GM18498 (cell line): ENCODE measurements at regions not wholly inside any gene's neighbourhood (a gene's known extent, or its start where the extent isn't known, plus 50 kb on each side); places are given as distances from the start of the nearest gene placed in this dataset.

Experiments
- ATAC-seq: cut with Tn5 transposase; IDR thresholded peaks from one replicate; pipeline ENCODE4 v1.9.1; 2021; ENCODE audit warnings: mild to moderate bottlenecking, moderate library complexity; ENCODE audit not compliant: unreplicated experiment

DNA sequence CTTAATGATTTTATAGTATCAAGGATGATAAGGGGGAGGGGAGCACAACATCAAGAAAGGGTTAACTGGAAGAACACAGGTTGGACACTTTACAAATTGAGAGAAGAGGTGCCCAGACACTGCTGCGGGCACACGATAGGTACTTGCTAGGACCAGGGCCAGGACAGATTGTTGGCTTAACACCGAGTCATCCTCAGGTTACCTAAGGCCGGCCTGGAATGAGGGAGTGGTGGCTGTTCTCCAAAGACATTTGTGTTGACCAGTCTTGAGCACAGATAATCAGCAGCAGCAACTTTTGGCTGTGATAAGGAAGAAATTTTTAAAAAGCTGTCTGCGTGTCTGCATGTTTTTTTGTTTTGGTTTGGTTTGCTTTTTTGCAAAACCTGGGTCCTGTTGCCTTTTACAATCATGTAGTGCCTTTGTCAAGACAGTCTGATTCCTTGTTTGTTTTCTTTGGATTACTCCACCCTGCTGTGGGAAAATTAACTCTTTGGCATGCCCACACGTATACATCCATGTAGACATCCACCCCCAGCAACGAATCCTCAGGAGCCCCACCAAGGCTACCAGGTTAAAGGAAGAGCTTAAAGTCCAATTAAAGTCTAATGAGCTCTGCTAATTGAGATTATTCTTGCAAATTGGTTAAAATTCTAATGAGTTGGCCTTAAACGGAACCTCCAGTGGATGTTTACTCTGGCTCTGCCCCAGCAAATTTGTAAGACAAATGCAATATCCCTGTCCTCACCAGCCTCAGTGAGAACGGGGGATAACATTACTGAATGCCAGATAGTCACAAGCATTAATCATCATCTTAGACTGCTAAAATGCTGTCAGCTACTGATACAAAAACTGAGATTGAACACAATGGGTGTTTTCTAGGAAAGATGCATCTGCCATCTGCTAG is 382.3 kb downstream of the ACTL7B start:
- ATAC-seq: no peak

DNA sequence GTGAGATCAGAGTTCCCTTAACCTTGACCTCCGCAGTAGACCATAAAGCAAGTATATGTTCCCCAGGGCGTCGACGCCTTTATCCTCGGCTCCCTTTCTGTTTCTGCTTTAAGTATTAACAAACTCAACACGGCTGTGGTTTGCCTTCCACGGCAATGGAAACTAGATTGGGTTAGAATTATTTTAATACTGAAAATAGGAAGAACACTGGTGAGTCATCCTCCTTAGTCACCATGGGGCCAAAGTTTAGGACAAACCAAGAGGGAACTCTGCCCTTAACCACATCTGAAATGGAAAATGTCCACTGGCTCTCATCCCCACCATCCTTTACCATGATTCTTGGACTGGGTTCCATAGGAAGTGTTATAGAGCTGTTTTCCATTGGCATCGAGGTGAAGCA is 386.1 kb downstream of the ACTL7B start:
- ATAC-seq: no peak

DNA sequence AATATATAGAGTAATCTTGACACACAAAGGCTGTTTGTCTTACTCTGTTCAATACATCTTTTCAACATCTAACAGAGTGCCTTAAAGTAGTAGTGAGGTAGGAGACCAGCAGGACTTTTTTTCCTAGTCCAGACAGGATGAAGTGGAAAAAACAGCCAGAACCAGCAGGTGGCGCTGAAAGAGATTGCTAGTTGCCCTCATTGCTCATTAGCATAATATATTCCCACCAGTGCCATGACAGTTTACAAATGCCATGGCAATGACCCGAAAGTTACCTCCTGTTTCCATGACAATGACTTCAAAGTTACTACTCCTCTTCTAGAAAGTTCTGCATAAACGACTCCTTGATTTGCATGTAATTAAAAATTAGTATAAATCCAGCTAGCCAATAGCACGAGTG is 387.4 kb downstream of the ACTL7B start:
- peak; percentile 60 for ATAC-seq

DNA sequence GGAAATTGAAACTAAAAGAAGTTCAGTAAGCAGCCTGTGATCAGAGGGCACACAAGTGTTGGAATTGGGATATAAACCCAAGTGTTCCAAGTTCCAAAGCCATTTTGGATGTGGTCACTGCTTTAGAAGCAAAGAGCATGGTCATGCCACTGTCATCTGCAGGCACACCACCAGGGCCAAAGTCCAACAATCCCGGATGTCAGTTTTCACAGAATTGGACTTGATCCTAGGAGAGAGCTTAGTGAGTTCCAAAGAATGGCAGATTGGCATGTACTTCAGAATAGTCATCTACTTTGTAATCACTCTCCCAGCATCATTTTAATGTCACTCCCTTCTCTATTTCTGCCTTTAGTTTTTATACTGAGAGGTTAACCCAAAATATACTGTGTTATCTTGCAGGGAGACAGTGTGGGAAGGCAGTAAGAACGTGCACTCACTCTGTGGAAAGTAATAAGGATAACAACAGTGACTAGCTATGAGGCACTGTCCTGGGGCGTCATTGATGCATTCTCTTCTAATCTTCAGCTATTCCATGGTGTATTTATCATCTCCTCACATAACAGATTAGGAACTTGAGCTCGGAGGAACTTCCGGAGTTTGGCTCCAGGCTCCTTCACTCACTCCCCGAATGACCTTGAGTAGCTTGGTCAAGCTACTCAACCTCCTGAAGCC is 388.0 kb downstream of the ACTL7B start:
- no peak for ATAC-seq

DNA sequence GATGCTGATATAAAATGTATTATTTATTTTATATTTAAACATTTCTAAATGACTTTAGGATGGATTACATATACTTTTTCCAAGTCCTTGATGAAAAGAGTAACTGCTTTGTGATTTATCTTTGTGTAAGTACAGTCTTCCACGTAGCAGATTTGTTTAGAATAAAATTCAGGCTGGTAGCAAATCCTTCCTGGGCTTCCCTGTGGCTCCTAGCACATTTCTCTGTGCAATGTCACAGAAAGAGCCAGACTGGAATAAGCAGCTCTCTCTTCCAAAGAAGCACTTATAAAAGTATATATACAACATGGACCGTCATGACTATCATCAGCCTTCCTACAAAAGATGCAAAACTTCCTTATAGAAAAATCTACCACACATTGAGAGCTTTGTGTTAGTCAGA is 388.6 kb downstream of the ACTL7B start:
- no peak for ATAC-seq

DNA sequence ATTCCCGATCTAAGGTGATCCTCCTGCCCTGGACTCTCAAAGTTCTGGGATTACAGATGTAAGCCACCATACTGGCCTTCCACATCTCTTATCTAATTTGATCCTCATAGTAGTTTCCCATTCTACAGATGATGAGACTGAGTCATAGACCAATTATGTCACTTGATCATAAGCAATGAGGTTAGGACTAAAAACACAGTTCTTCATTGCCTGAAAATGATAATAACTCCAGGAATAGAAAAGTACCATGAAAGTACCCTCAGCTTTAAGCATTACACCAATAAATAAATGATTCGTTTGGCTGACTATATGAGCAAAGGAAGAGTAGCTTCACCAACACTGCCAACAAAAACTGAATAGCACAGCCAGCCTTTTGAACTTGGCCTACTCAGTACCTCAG is 389.5 kb downstream of the ACTL7B start:
- ATAC-seq: no peak

DNA sequence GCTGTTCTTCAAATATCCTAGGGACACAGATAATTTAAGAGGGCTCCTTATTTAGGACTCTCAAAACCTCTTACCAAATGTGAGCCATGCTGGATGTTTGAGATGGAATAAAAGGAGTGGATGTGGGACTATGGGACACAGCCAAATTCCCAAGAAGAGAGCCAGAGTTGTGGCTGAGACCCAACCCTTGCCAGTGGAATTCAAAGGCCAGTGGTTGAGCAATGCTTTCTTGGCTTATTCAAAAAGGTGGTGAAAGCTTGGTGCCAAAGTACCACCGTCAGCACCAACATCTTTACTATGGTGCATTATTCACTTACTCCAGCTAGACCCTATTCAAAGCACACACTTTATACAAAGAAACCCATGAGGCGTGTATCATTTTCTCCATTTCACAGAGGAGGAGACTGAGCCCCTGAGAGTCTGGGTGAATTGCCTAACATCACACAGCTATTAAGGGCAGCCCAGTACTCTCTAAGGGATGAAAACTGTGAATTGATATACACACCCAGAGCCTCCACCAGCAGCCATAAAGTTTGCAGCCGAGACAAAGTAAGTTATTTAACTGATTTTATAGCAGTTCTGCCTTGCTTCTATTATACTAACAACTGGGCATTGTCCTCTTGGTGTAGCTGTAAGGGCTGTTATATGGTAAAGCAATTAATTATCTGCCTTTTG is 391.7 kb downstream of the ACTL7B start:
- no peak for ATAC-seq

DNA sequence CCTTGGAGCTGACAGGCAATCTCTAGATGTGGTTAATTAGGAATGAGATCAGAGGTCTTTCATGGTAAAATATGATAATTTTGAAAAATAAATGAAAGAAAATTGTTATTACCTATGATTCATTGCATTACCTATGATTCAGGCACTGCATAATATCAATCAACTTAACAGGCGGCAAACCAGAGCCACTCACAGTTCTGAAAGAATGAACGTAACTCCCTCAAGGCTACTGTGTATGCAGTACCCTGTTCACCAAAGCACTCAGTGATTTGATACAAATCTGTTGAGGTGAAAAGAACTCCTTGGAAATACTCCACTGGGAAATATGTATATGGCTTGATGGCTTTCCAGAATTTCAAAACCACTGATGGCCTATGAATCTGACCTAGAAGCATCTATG is 398.9 kb downstream of the ACTL7B start:
- ATAC-seq: no peak

DNA sequence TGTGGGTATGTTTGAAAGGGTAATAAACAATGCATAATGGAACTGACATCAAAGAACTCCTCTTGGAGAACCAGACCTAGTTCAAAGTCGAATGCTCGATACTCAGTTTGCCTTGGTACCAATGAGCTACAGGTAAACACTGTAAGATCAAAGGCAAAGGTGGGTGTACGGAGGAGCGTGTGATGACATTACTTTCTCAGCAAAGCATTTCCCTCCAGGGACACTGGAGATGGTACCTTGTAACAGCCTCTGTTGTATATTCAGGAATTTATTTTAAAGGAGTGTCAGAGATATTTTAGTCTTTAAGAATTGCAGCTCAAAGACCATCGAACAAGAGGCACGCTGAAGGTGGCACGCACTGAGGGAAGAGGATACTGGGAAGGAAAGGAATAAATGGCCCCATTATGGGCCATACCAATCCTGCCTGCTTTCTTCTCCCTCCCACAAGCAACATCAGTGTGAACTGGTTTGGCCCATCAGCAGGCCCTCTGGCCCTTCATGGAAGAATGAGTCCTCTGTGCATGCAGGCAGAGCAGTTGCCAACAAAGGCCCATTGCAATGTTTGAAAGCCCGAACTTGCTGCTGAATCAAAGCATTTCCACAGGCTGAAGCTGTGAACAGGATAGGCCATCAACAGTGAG is 410.2 kb downstream of the ACTL7B start:
- ATAC-seq: no peak

DNA sequence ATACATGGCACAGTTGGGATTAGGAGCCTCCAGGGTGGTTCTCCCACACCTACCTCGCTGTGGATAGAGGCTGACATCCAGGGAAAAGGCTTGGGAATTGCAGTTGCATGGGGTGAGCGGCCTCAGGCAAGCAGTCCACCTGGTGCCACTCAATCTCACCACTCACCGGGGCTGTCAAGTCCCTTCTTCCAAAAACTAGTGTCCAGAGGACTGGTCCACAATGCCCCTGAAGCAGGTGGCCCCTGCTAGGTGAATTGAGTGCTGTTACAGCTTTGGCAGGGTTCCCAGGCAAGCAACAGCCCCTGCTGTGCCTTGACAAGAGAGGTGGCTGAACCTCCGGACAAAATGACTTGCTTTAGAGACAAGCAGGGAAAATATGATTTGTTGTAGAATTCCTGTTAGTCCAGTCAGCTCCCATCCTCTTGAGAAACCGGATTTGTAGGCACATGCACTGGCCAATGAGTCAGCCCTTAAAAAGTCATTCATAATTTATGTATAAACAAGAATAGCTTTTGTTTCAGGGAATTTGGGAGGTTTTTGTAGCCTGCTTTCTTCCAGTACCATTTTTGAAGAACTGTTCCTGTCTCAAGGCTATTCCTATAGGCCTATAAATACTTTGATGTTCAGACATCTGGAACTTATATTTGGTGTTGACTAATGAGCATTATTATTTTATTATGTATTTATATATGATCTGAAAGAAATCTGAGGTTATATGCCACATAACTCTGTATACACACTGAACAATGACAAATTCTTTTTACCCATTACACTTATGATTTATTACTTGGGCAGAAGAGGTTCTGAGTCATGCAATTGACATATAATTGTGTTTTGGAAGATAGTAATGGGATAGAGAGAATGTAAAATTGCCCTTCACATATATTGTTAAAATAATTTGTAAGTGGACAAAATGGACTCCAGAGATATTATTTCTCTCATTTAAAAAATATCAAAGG is 411.1 kb downstream of the ACTL7B start:
- ATAC-seq: no peak

DNA sequence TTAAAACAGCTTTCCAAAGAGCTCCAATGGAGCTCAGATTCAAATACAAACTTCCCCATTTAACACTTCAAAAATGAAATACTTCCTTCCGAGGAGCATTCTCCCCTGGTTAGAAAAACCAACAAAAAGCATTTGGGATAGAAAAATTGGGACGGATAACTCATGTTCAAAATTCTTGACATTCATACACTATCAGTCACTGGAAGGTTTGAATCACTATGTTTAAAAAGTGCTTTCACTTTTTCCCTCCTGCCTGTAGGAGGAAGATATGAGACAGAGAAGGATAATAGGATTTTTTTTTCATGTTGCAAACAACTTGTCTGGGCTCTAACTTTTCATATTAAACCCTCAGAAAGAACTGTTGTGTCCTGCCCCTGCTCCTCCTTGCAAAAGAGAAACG is 412.0 kb downstream of the ACTL7B start:
- no peak for ATAC-seq

DNA sequence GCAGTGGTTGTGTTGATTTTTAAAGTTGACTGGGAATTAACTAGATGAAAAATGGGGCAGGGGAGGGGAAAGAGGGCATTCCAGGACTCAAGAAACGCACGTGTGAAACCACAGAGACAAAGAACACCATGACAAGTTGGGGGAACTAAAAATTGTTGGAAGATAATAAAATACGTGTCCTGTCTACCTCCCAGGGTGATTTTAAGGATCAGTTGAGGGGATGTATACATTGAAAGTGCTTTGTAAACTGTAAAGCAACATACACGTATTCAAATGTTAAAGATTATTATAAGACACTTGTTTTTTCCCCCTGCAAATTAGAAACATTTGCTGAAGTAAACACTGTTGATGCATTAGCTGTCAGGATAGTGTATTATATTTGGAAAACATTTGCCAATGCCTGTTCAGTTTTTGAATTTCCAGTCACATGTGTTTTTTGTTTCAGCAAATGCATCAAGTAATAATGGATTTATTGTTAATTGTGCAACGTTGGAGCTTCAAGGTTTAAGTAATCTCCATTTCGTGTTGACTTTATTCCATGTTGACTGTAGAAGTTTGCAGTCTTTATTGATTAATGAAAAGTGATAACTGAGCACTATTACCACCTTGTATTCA is 412.7 kb downstream of the ACTL7B start:
- ATAC-seq: no peak

DNA sequence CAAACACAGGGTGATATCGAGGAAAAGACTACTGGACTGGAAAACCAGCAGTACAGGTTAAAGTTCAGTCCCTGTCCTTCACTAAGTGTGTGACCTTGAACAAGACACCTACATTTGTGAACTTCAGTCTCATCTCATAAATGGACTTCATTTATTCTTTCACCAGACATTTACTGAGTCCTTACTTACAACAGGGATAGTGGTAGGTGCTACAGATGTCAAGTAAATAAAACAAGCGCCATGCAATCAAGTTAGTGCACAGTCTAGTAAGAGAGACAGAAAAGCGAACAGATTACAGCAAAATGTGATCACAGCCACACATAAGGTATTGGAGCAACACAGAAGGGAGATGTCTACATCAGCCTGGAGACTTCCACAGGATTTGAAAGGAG is 413.2 kb downstream of the ACTL7B start:
- ATAC-seq: no peak

DNA sequence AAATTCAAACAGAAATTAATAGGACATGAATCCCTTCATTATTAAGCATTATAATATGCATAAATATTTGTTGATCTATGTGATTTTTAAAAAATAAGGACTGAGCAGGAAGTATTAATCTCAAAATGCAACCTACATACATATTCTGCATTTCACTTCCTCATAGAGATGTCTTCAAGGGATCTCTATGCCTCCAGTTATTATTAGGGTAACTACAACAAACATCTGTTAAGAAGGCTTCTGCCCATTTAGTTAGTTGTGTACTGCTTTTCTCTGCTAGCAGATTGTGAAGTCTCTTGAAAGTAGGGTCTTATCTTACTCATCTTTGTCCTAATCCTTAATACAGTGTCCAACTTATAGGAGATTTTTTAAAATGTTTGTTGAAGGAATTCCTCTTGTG is 414.1 kb downstream of the ACTL7B start:
- no peak for ATAC-seq

DNA sequence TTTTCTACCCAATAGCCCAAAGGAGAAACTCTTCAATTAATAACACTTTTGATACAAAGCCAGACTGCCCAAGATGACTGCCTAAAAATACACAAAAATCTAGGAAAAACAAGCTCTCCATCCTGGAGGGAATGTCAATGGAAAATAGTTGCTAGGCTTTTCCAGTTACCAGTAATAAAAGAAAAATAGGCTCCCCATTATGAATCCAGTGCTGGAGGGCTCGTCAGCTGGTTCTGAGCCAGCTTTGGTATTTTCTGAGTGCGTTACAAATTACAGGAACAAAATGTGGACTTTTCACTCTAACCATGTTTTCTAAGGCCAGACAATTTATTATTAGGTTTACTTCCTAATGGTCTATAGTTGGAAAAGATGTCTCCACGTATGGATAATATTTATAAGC is 414.5 kb downstream of the ACTL7B start:
- no peak for ATAC-seq

DNA sequence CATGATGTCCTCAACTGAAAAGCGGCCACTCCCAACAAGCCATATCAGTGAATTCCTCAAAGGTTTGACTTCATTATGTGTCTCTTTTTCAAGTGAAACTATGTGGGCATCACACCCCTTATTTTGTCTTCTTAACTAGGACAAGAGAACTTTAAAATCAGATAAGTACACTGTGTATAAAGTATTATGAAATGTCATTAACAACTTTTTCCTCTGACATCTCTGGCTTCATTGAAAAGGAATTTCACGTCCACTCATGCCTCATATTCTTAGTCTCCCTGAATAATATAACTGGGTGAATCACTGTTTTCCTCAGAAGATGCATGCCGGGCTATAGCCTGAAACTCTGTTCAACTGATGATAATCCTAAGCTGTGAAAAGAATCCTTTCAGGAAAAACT is 415.8 kb downstream of the ACTL7B start:
- ATAC-seq: no peak

DNA sequence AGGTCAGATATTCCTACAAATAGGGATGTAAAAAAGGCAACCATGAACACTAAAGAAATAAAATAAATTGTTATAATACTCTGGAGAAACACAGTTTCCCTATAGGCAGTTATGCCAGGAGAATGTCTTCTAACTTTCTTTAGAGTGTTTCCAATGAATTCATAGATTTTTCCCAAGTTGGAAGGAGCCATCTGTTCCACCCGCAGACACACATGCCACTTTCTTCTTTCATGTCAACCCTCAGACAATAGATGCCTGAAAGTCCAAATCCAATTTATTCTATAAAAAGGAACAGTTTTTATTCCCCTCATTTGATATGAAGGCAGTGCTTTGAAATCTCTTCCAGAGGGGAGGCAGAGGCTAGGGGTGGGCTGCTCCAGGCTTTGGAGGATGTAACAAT is 418.1 kb downstream of the ACTL7B start:
- no peak for ATAC-seq

DNA sequence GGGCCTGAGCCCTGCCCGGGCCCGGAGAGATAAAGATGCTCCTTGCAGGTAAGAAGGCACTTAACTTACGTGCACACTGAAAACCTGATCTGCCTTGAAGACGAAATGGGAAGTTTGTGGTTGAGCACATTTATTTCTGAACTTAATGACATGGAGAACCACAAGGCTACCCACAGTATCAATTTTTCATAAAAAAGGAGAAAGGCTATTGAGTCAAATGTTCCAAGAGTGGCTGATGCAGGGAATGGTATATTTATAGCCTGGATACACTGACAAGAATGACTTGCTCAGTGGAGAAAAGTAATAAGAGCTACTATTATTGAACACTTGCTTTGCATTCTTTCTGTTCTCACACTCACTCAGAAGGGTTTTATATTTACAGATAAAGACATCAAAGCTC is 419.3 kb downstream of the ACTL7B start:
- no peak for ATAC-seq

DNA sequence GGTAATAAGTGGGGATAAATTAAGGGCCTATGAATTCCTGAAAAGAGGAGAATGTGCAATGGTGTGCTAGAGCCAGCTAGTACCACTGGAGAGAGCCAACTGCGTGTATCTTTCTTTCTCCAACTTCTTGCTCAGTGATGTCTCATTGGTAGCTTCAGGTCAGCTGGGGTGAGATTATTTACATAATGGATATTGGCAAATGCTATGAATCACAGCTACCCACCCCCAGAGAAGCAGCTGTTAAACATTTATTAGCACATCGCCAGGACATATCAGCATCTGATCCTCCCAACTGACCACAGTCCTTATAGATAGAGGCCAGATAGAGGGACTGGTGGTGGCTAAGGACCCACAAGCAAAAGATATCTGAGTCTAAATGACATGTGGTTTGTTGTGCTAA is 421.3 kb downstream of the ACTL7B start:
- no peak for ATAC-seq

DNA sequence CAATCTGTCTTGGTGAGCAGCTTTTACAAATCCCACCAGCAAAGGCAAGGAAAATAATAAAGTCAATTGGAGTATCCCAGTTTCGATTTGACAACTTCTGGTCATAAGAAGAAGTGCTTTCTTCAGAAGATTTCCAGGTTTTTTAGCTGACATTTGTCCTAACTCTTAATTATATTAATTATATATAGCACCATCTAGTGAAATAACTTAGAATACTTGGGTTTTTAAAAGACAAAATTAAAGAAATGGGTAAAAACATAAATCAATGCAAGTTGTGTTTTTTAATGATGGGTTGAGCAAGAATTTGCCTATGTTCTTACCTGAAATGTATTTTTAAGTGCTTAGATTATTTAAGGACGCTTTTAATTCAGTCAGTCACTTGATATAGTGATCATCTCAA is 421.8 kb downstream of the ACTL7B start:
- no peak for ATAC-seq
